ENCODE measurements at regions not wholly inside any gene's neighbourhood (a gene's known extent, or its start where the extent isn't known, plus 50 kb on each side); places are given as distances from the start of the nearest gene placed in this dataset.
"Not testable (repeated sequence)": the region's sequence is repeated elsewhere in the genome, so short reads cannot be mapped to it uniquely, and the experiment has no call there.

DNA sequence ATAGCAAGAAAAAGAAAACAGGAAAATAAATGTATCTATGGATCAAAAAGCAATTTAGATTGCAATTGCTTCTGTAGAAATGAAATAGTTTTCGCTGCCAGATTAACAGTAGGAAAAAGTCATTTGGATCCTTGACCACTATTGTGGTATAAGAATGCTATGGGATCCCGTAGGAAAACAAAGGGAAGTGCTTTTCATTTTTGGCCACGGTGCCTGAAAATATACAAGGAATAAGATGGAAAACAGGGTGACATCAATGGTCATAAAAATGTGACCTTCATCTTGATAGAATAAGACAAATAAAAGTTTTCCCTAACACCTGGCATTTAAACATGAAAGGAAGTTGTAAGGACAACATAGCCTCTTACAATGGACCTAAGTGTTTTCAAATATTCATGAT, 622.8 kb downstream of the DACH1 start:
- no peaks in the 10 kb centered on the region for H3K4me1 Mint-ChIP-seq (ENCODE audit: low read depth)
- no peak for DNase-seq (ENCODE audit: low spot score)
- intact Hi-C loops (cut with micrococcal nuclease), result no loop called here
- H3K4me3 Mint-ChIP-seq (ENCODE audit: low read depth), result no peak overlapping the region
- H3K27ac Mint-ChIP-seq, result no peak overlapping the region
- H3K27me3 Mint-ChIP-seq (ENCODE audit: low read depth), result no peaks in the 10 kb centered on the region
- H3K9me3 Mint-ChIP-seq, result no peaks in the 10 kb centered on the region
- H3K36me3 Mint-ChIP-seq (ENCODE audit: low read depth), result no peaks in the 10 kb centered on the region

- no peaks in the 10 kb centered on the region for H3K27me3 Mint-ChIP-seq (ENCODE audit: low read depth)
- no peak overlapping the region for H3K4me3 Mint-ChIP-seq (ENCODE audit: low read depth)
- no peaks in the 10 kb centered on the region for H3K36me3 Mint-ChIP-seq (ENCODE audit: low read depth)
- no peak for DNase-seq (ENCODE audit: low spot score)
- no peaks in the 10 kb centered on the region for H3K9me3 Mint-ChIP-seq
- H3K4me1 Mint-ChIP-seq (ENCODE audit: low read depth), result no peaks in the 10 kb centered on the region
- intact Hi-C loops (cut with micrococcal nuclease), result no loop called here
- H3K27ac Mint-ChIP-seq, result no peak overlapping the region
These were observed 624.8 kb downstream of the DACH1 start for GRCh38 chr13:71242201-71242600.

- Mint-ChIP-seq H3K27ac (no peak overlapping the region), H3K9me3 (no peaks in the 10 kb centered on the region), H3K4me1 (ENCODE audit: low read depth) (no peaks in the 10 kb centered on the region), H3K4me3 (ENCODE audit: low read depth) (no peak overlapping the region), H3K27me3 (ENCODE audit: low read depth) (no peaks in the 10 kb centered on the region), H3K36me3 (ENCODE audit: low read depth) (no peaks in the 10 kb centered on the region)
- intact Hi-C loops (cut with micrococcal nuclease), result no loop called here
- no peak for DNase-seq (ENCODE audit: low spot score)
These were observed 626.1 kb downstream of the DACH1 start for GRCh38 chr13:71240911-71241310.

- no peaks in the 10 kb centered on the region for H3K4me1 Mint-ChIP-seq (ENCODE audit: low read depth)
- H3K27me3 Mint-ChIP-seq (ENCODE audit: low read depth), result no peaks in the 10 kb centered on the region
- no peaks in the 10 kb centered on the region for H3K9me3 Mint-ChIP-seq
- H3K36me3 Mint-ChIP-seq (ENCODE audit: low read depth), result no peaks in the 10 kb centered on the region
- DNase-seq (ENCODE audit: low spot score), result no peak
- intact Hi-C loops (cut with micrococcal nuclease), result no loop called here
- no peak overlapping the region for H3K4me3 Mint-ChIP-seq (ENCODE audit: low read depth)
- no peak overlapping the region for H3K27ac Mint-ChIP-seq
These were observed 629.7 kb downstream of the DACH1 start for GRCh38 chr13:71237332-71237731.

DNA sequence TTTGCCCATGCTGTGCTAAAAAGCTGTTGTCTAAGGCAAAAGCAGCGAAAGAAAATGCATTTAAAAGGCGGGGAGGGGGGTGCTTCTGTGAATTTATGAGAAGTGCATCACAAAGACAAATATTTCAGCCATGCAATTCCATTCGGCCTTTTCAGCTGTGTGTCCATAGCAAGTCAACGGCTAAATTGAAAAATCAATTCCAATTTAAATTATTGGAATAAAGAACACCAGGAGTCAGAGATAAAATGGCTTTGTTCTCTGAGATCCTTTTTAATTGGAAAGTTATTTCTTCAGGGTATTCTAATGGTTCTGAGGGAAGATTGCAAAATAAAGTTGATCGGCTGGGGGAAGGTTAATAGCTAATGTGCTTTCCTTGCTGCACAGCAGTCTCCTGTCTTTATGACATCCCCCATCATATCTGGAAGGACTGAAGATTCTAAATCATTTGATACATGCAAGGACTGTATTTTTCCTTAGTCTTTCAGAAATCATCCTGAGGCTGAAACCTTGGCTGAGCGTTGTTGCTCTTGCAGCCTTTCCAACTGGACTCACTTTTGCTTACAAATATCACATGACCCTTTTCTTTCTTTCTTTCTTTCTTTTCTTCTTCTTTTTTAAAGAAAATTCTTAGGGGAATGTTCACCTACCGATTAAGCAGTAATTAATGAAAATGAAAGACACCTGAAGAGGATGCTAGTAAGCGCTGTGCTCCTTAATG, 647.1 kb downstream of the DACH1 start:
- no peak overlapping the region for H3K27ac Mint-ChIP-seq
- intact Hi-C loops (cut with micrococcal nuclease), result no loop called here

GRCh38 chr13:71218960-71219359, 648.0 kb downstream of the DACH1 start:
- Mint-ChIP-seq H3K4me3 (ENCODE audit: low read depth) (no peak overlapping the region), H3K27me3 (ENCODE audit: low read depth) (no peaks in the 10 kb centered on the region), H3K36me3 (ENCODE audit: low read depth) (no peaks in the 10 kb centered on the region), H3K4me1 (ENCODE audit: low read depth) (no peaks in the 10 kb centered on the region), H3K27ac (no peak overlapping the region), H3K9me3 (no peaks in the 10 kb centered on the region)
- no peak for DNase-seq (ENCODE audit: low spot score)
- intact Hi-C loops (cut with micrococcal nuclease), result no loop called here

More for the DNA sequence above, 647.1 kb downstream of the DACH1 start:
- no peak for DNase-seq (ENCODE audit: low spot score)
- H3K27me3 Mint-ChIP-seq (ENCODE audit: low read depth), result no peaks in the 10 kb centered on the region
- no peaks in the 10 kb centered on the region for H3K4me1 Mint-ChIP-seq (ENCODE audit: low read depth)
- H3K9me3 Mint-ChIP-seq, result no peaks in the 10 kb centered on the region
- no peaks in the 10 kb centered on the region for H3K36me3 Mint-ChIP-seq (ENCODE audit: low read depth)
- H3K4me3 Mint-ChIP-seq (ENCODE audit: low read depth), result no peak overlapping the region

GRCh38 chr13:71217827-71218226, 649.2 kb downstream of the DACH1 start:
- no peak for DNase-seq (ENCODE audit: low spot score)

GRCh38 chr13:71214821-71215220, 652.2 kb downstream of the DACH1 start:
- intact Hi-C loops (cut with micrococcal nuclease), result no loop called here
- Mint-ChIP-seq H3K27me3 (ENCODE audit: low read depth) (no peaks in the 10 kb centered on the region), H3K36me3 (ENCODE audit: low read depth) (no peaks in the 10 kb centered on the region), H3K9me3 (no peaks in the 10 kb centered on the region), H3K27ac (no peak overlapping the region), H3K4me1 (ENCODE audit: low read depth) (no peaks in the 10 kb centered on the region), H3K4me3 (ENCODE audit: low read depth) (no peak overlapping the region)
- DNase-seq (ENCODE audit: low spot score), result no peak

More at GRCh38 chr13:71217827-71218226, 649.2 kb downstream of the DACH1 start:
- Mint-ChIP-seq H3K4me1 (ENCODE audit: low read depth) (no peaks in the 10 kb centered on the region), H3K9me3 (no peaks in the 10 kb centered on the region), H3K27ac (no peak overlapping the region), H3K4me3 (ENCODE audit: low read depth) (no peak overlapping the region), H3K36me3 (ENCODE audit: low read depth) (no peaks in the 10 kb centered on the region), H3K27me3 (ENCODE audit: low read depth) (no peaks in the 10 kb centered on the region)
- intact Hi-C loops (cut with micrococcal nuclease), result no loop called here

DNA sequence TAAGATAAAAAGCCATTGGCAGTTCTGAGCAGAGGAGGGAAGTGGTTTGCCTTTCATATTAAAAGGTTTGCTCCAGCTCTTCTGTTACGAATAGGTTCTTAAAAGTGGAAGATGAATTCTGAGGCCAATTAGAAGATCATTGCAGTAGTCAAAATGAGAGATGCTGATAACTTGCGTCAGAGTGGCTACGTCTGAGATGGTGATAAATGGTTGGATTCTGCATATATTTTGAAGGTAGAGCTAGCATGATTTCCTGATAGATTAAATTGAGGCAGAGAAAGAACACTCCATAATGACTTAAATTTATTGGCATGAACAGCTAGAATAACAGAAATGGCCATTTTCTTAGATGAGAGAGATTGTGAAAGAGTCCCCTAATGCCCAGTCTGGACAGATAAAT, 652.6 kb downstream of the DACH1 start:
- no peaks in the 10 kb centered on the region for H3K4me1 Mint-ChIP-seq (ENCODE audit: low read depth)

GRCh38 chr13:71213252-71213821, 653.7 kb downstream of the DACH1 start:
- Mint-ChIP-seq H3K27me3 (ENCODE audit: low read depth) (no peaks in the 10 kb centered on the region), H3K4me1 (ENCODE audit: low read depth) (no peaks in the 10 kb centered on the region), H3K9me3 (no peaks in the 10 kb centered on the region), H3K36me3 (ENCODE audit: low read depth) (no peaks in the 10 kb centered on the region), H3K27ac (no peak overlapping the region), H3K4me3 (ENCODE audit: low read depth) (no peak overlapping the region)
- intact Hi-C loops (cut with micrococcal nuclease), result no loop called here
- DNase-seq (ENCODE audit: low spot score), result no peak

More for the DNA sequence above, 652.6 kb downstream of the DACH1 start:
- intact Hi-C loops (cut with micrococcal nuclease), result no loop called here
- Mint-ChIP-seq H3K9me3 (no peaks in the 10 kb centered on the region), H3K36me3 (ENCODE audit: low read depth) (no peaks in the 10 kb centered on the region), H3K27me3 (ENCODE audit: low read depth) (no peaks in the 10 kb centered on the region), H3K27ac (no peak overlapping the region), H3K4me3 (ENCODE audit: low read depth) (no peak overlapping the region)
- no peak for DNase-seq (ENCODE audit: low spot score)

GRCh38 chr13:71210861-71211260, 656.1 kb downstream of the DACH1 start:
- no peak for DNase-seq (ENCODE audit: low spot score)
- Mint-ChIP-seq H3K27ac (no peak overlapping the region), H3K27me3 (ENCODE audit: low read depth) (no peaks in the 10 kb centered on the region), H3K4me3 (ENCODE audit: low read depth) (no peak overlapping the region), H3K9me3 (no peaks in the 10 kb centered on the region), H3K4me1 (ENCODE audit: low read depth) (no peaks in the 10 kb centered on the region), H3K36me3 (ENCODE audit: low read depth) (no peaks in the 10 kb centered on the region)
- intact Hi-C loops (cut with micrococcal nuclease), result no loop called here

DNA sequence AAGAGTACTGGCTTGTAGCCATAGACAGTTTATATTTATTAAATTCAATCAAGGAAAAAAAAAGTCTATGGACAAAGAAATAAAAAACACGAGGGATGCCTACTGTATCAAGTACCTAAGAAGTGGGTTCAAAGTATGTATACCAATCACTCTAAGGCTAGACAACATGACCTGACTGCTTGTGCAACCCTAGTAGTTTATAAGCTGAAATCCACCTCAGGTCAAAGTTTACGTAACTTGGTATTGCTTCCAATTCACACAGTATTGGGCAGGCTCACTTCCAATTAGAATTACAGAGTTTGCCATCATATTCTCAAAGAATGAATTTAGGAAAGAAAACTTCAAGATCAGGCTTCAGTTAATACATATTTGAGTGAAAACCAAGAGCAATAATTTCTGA, 657.8 kb downstream of the DACH1 start:
- H3K9me3 Mint-ChIP-seq, result no peaks in the 10 kb centered on the region
- H3K27me3 Mint-ChIP-seq (ENCODE audit: low read depth), result no peaks in the 10 kb centered on the region
- H3K4me1 Mint-ChIP-seq (ENCODE audit: low read depth), result no peaks in the 10 kb centered on the region
- DNase-seq (ENCODE audit: low spot score), result no peak
- intact Hi-C loops (cut with micrococcal nuclease), result no loop called here
- H3K27ac Mint-ChIP-seq, result no peak overlapping the region
- no peaks in the 10 kb centered on the region for H3K36me3 Mint-ChIP-seq (ENCODE audit: low read depth)
- H3K4me3 Mint-ChIP-seq (ENCODE audit: low read depth), result no peak overlapping the region

- not testable (repeated sequence) for H3K36me3 Mint-ChIP-seq (ENCODE audit: low read depth)
These were observed 682.4 kb downstream of the DACH1 start for GRCh38 chr13:71184583-71184982.

More at GRCh38 chr13:71184583-71184982, 682.4 kb downstream of the DACH1 start:
- H3K9me3 Mint-ChIP-seq; H3K4me1 Mint-ChIP-seq (ENCODE audit: low read depth); H3K27ac Mint-ChIP-seq; H3K4me3 Mint-ChIP-seq (ENCODE audit: low read depth); intact Hi-C loops (cut with micrococcal nuclease); DNase-seq (ENCODE audit: low spot score); H3K27me3 Mint-ChIP-seq (ENCODE audit: low read depth): not testable (repeated sequence)

All from activated T-helper 2 cell treated with anti-CD3 and anti-CD28 coated beads, Interferon-gamma antibody, Interleukin-2, Interleukin-4, amounts not matched to agents 10 μg/mL and 5 μg/mL and 100 μg/mL, durations not matched to agents 14 hours and 24 hours and 36 hours (primary cell).